NCI-H524 (cell line): ENCODE measurements at regions not wholly inside any gene's neighbourhood (a gene's known extent, or its start where the extent isn't known, plus 50 kb on each side); places are given as distances from the start of the nearest gene placed in this dataset.

Experiments used
- DNase-seq, 2 experiments: peaks; one replicate each; lab custom pipeline; 2025; lab: John Stamatoyannopoulos, UW

DNA sequence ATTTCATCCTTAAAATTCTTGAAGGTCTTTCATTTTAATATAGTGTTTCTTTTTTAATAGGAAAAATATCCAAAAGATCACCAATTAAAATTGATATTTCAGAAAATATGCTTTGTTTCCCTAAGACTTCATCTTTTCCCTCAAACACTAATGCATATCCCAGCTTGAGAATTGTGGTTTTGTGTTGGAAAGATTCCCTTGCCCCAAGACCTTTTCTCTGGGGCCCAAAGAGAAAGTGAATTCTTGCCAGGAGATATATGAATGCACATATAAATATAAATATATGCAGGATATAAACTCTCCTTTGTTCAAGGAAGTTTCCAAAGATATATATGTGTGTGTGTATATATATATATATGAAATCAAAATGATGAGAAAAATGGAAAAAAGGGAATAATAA lies 241.2 kb downstream of the FAM76B start:
- DNase-seq = no peak

DNA sequence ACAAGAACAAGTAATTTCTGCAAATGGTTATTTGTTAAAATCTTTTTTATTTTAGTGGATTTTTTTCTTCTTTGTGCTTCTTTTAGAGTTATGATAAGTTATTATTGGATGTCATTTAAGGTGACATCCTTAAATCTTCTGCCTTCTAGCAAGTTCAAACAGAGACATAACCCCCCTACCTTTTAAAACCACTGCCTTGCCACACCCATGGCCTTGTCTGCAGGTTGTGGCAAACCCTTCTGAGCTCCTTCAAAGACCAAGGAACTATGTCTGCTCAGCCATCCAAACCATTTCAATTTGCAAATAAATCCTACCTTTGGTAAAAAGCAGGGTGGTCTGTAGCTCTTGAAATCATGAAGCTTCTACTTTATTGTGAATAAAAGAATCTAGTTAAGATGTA lies 241.6 kb downstream of the FAM76B start:
- no peak for DNase-seq

- no peak for DNase-seq
Measured at GRCh38 chr11:95547186-95547585, 242.4 kb downstream of the FAM76B start.

- no peak for DNase-seq
Measured at GRCh38 chr11:95545116-95545875, 244.3 kb downstream of the FAM76B start.

GRCh38 chr11:95544095-95544856 lies 245.3 kb downstream of the FAM76B start:
- DNase-seq = no peak

DNA sequence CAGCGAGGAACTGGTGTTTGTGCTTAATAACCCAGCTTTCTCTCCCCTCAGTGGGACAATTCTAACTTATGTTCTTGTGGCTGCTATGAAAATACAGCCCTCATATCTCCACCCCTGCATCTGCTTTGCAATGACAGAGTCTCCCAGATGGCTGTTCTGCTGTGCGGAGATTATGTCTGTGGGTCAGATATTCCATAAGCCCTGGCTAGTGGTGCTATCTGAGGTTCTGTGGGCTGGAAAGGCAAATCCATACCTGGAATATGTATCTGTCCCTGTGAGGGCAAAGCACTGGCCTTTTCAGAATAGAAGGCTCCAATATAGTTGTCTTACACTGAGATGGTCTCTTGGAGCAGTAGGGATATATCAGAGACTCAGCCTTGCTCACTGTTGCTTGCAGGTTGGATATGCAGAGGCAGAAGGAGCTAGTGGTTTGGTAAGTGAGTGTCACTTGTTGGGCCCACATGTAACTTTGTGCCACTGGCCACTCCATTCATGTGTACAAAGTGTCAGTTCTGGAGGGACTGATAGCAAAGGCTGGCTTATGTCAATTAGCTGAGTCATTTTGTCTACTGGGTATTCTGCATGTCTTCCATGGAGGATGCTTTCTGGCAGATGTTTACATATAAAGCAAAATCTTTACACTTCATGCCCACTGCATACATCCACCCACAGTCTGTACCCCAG lies 246.6 kb downstream of the FAM76B start:
- DNase-seq = no peak

- no peak for DNase-seq
Measured at GRCh38 chr11:95541715-95542114, 247.9 kb downstream of the FAM76B start.

- no peak for DNase-seq
Measured at GRCh38 chr11:95536047-95536690, 253.4 kb downstream of the FAM76B start.

DNA sequence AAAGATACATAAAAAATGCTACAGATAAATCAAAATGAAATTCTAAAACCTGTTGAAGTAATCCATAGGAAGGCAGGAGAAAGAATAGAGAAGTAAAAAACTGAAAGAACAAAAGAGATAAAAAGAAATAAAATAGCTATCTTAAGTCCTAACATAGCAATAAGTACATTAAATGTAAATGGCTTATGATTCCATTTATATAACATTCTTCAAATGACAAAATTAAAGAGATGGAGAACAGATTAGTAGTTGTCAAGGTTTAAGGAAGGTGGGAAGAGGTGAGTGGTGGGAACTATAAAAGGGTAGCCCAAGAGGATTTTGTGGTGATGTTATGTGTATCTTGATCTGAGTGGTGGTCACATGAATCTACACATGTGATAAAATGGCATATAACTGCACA lies 254.8 kb downstream of the FAM76B start:
- DNase-seq = no peak

- no peak for DNase-seq
Measured at GRCh38 chr11:95534226-95534625, 255.4 kb downstream of the FAM76B start.

GRCh38 chr11:95531116-95531515 lies 258.5 kb downstream of the FAM76B start:
- DNase-seq = no peak

DNA sequence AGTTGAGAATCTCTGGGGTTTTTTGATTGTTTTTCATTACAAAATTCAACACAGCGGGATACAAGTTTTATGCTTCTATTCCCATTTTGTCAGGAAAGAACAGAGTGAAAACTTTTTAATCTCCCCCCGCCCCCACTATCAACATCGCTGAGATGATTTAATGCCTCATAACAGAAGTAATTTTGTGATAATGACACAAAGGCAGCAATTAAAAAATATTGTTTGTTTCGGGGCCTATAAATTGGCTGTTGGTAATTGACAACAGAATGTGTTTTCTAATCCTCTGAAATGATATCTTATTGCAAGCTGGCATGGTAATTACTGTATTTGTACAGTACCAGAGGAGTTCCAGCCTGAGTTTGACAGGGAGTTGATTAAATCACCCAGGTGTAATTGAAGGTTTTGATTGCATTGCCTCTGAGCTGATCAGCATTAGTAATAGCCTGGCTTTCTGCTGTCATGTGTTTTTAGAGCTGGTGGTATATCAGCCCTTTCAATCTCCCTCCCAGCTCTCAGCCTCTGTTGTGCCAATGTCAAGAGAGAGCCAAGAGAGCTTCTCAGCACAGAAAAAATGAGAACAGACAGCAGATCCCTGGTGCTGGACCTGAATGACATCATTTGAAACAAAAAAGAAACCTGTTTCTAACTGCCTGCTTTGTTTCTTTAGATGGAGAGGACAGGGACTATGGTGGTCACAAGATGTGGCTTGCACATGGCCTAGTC lies 265.1 kb downstream of the FAM76B start:
- DNase-seq = peak; percentile 43 to 71

DNA sequence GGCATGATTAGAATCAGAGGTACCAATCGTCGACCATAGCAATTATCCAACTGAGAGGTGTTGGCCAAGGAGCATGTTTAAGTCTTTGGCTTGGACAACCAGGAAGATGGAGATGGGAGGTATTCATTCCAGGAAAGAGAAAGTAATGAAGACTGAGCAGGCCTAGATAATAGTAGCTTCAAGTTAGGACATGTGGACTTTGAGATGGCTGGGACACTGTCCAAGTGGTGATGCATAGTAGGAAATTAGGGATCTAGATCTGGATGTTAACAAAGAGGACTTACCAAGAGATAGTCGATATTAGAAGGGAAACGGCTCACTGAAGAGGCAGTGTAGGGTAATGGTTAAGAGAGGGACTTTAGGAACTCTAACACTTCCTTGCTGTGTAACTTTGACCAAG lies 266.7 kb downstream of the FAM76B start:
- DNase-seq = no peak

DNA sequence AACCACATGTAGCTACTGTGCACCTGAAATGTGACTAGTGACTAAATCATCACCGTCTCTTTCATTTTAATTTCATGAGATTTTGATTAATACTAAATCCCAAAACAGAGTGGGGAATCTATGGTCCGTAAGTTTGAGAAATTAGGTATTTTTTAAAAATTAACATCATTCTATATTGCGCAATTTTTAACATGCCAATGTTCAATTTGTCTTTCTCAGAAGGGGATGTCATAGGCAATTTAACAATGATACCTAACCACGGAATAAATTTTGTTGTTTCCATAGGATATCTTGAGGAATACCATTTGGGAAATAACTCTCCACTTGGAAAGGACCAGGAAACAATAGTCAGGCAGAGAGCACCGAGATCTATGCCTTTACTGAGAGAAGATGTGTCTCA lies 267.7 kb downstream of the FAM76B start:
- DNase-seq = no peak

DNA sequence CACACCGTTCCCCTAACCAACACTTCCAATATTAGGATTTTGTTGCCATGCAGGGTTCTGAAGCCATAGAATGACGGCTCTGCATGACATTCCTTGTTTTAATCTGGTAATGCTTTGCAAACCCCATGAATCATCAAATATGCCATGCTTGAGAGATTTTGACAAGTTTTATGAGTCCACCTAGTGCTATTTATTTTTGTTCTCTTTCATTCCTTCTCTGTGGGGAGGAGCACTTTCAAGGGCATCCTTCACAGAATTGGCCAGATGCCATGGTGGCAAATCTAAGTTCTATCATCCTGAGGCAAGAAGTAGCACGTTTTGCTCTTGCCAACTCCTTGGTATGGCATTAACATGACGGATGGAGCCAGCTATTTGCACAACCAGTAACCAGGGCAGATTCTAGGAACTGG lies 268.4 kb downstream of the FAM76B start:
- DNase-seq = no peak

DNA sequence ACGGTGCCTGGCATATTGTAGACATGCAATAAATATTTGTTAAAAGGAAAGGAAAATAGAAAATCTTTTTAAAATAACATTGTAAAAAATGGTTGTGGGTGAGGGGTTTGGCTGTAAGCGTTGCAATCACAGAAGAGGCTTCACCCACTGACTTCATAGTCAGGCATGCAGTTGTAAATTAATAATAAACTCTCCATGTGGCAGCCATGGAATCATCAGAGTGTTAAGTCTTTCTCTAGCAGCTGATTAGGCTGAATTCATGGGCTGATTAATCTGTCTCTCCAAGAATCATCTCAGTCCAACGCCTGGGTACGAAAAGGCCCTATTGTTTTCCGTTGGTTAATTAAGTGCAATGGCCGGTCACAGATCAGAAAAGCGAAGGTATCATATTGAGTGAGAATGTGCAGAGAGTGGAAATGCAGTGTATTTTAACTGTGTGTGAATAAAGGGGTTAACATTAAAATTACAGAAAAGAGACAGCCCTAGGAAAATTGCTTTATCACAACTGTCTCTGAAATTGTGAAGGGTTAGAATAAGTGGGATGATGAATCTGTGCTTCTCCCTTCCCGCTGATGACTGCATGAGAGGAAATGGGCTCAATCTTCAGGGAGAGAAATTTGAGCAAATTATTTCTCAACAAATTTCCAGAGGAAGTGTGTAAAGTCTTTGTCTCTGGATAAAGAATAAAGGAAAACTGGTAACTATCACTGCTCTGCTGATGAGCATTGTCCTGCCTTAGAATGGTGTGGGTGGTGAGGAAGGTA lies 269.0 kb downstream of the FAM76B start:
- DNase-seq = no peak

DNA sequence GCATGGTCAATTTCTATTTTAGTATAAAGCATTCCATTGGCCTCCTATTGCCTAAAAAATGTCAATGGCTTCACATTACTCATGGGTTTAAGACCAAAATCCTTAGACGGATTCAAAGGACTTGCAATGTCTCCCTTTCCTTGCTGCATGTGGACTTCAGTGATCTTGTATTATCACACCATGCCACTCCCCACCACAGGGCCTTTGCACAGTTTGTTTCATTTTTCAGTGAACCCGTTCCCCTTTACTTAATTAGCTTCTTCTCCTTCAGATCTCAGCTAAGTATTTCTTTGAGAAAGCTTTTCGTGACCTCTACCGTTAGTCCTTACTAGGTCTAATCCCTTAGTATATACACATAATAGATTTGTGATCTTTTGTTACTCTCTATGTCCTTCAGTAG lies 269.7 kb downstream of the FAM76B start:
- no peak for DNase-seq

DNA sequence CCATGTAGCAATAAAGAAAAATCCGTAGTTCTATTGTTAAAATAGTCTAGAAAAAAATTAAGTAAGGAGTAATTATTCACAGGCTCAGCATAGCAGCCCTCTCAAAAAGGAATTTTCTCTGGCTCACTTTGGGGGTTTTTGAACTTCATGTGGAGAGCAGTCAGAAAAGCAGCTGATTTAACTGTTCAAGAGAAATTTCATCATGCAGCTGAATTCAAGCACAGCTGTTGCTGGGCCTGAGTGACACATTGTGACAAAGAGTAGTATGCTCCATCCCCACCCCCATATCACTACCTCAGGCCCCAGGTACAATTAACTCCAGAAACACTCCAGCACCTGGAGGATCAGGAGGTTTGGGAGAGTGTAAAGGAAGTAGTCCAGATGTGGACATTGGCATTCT lies 272.1 kb downstream of the FAM76B start:
- peak in 1 of 2 experiments; percentile 12 for DNase-seq

GRCh38 chr11:95516786-95517185 lies 272.8 kb downstream of the FAM76B start:
- DNase-seq = no peak

- DNase-seq = no peak
Measured at GRCh38 chr11:95516175-95516574, 273.4 kb downstream of the FAM76B start.

DNA sequence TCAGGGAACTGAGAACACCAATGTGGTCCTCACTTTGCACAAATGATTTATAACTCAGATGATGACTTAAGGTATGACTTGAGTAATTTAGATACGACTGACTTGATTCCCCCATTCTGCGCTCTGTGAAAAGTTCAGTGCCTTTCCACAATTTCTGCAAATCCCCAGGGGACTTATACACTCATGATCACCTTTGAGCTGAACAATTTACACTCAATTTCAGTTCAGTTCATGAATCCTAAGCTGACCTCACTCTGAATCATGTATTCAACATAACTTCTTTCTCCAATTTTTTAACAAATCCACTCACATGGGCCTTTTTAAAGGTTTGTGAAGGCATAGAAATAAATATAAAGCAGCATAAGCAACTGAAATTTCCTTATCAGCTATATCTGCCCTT lies 274.2 kb downstream of the FAM76B start:
- no peak for DNase-seq
